GM19372 (cell line): ENCODE measurements at regions not wholly inside any gene's neighbourhood (a gene's known extent, or its start where the extent isn't known, plus 50 kb on each side); places are given as distances from the start of the nearest gene placed in this dataset.

Source experiments
- ATAC-seq: cut with Tn5 transposase; IDR thresholded peaks from one replicate; pipeline ENCODE4 v1.9.1; 2021; ENCODE audit warnings: mild to moderate bottlenecking, low read depth, moderate library complexity; ENCODE audit not compliant: unreplicated experiment

- no peak for ATAC-seq
These were observed 1371.2 kb downstream of the BRD1 start for GRCh38 chr22:48456449-48456848.

- no peak for ATAC-seq
These were observed 1373.8 kb downstream of the BRD1 start for GRCh38 chr22:48453751-48454485.

- no peak for ATAC-seq
These were observed 1374.5 kb downstream of the BRD1 start for GRCh38 chr22:48453171-48453570.

- ATAC-seq = no peak
These were observed 1374.9 kb downstream of the BRD1 start for GRCh38 chr22:48452766-48453165.

GRCh38 chr22:48451891-48452290 lies 1375.8 kb downstream of the BRD1 start:
- no peak for ATAC-seq

DNA sequence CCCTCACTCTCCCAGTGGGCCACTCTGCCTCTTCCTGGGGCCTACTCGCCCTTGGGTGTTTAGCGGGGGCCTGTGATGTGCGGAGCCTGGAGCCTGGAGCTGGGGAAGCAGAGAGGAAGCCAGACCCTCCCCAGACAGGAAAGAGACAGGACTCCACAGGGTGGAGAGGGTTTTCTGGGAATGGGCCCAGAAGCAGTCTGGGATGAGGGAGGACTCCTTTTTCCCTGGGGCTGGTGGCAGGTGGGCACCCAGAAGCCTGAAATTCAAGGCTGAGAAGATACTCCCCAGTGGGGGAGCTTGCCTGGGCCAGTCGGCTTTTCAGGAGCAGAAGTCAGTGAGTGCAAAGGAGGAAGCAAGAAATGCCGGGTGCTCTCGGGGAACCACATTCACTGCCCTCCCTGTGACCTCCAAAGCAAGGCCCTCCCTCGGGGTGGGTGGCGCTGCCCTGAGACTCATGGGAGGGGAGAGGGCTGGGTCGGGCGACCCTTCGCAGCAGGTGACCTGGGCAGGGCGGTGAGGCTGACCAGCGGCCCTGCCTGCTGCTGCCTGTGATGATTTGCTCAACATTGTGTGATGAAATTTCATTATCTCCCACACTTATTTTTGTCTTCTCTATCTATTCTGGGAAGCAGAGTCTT lies 1377.4 kb downstream of the BRD1 start:
- no peak for ATAC-seq

DNA sequence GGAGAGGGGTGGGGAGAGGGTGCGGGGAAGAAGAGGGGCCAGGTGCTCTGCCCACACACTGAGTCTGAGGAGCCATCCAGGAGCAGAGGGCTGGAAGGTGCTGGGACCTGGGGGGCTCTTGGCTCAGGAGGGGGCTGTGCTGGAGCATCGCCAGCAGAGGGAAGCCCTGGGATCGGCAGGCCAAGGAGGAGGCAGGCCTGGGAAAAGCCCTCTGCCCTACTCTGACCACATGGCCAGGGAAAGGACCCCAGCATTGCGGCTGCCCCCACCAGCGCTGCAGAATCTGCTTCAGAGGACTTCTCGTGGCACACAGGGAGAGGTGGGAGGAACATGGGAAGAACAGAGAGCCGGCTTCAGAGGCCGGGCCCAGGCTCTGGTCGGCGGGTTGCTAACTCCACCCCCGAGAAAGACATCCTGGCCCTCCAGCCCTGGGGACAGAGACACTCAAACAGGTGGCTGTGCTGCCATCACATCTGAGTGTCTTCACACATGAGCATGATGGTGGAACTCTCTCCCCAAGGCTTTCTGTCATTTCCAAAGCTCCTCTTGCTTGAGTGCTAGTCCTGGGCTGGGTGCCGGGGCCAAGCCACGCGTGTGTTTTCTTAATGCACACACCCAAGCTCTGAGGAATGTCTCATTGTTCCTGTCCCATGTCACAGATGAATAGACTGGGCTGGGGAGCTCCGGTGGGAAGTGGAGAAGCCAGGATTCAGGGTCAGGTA lies 1378.0 kb downstream of the BRD1 start:
- ATAC-seq = no peak

DNA sequence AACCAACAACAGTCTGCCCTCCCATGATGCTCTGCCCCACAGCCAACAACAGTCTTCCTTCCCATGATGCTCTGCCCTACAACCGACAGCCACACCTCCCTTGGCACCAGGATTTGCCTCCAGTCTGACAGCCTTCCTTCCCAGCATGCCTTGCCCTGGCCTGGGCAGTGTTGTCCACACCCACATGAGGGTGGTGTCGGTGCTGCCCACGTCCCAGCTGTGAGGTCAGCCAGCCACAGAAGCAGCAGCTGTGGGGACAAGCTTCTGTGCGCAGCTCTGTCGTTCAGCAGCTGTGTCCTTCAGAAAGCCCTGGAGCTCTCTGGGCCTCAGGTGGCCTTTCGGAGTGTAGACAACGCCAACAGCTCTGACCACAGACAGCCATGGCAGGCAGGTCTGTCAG lies 1378.9 kb downstream of the BRD1 start:
- no peak for ATAC-seq

DNA sequence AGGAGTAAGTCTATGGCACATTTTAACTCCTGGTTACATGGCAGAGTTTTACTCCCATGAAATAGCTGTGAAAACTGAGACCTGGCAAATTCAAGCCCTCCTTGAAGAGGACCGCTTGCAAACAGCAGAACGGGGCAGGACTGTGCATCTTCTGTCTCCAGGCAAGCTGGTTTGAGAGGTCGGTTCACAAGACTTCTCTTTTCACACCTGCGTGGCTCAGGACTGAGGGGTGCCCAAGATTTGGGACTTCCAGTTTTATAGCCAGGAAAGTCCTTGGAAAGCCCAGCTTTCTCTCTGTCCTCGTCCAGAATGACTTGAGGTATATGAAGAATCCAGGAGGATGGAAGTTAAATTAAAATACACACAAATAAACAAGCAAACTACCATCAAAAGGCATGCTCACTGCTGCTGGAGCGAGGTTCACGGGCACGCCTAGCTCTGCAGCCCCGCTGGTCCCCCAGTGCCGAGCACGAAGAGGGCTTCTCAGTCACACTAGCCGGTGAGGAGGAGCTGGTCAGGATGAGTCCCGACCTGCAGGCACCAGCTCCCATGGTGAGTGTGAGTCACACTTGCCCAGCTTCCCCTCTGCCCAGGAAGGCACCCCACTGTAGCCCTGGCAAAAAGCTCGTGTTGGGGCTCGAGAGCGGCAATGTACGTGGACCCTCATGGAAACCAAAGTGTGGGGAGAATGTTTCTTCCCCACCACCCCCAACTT lies 1382.4 kb downstream of the BRD1 start:
- ATAC-seq = no peak

DNA sequence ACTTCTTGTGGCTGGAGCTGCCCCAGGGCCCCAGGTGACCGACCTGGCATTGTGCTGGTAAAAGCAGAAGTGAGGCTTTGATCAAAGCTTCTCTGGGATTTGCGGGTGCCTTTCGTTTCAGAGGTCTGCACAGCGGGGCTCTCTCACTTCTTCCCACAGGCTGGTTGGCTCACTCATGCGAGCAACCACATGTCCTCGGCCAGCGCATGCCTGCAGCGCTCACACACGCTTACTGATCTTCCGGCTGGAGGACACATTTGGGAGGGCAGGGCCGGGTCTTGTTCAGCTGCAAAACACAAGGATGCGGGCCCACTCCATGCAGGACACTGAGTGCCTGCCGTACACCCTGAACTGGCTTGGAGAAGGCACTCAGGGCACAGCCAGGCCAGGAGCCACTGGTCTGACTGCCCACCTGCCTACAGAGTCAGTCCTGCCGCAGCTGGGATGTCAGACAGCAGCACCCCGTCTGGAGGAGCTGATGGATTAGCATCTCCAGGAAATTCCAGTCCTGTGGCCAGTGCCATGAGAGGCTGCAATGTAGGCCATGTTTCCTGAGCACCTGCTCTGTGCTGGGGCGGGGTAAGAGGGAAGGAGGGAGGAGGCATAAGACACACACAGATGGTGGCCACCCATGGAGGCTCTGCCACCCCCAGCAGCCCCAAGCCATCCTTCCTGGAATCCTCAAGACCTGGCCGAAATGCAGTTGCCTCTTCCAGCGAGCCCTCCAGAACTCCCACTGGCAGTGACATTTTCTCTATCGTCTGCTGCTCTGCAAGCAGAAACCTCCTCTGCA lies 1383.2 kb downstream of the BRD1 start:
- peak; percentile 68 for ATAC-seq

DNA sequence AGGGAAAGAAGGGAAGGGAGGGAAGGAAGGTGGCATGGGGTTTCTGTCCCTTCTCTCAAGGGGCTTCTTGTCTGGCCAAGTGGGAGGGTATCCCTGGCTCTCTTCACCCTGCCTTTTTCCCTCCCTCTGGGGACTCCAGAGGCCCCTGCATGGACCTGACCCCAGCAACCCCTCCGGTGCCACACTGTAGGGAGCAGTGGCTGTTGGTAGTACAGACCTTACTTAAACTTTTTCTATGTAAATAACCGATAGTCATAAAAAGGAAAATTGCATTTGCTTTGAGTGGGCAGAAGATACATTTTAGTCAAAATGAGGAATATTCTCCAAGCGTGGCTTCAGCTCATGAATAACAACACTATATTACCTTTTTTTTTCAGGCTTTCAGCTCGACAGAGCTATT lies 1384.0 kb downstream of the BRD1 start:
- no peak for ATAC-seq

DNA sequence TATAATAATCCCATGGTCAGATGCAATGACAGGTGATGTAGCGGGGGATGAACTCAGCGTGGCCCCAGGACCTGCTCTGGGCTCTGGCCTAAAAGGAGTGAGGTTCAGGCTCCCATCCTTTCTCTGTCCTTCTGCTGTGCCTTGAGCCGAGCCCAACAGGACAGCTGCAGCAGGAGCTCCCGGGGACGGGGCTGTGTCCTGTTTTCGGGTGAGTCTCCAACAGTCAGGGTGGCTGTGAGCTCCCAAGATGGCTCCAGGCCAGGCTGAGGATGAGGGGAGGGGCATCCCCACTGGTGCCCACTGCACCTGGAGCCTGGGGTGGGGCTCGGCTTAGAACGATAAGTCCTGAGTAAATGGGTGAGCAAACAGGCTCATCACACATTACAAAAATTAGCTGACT lies 1385.0 kb downstream of the BRD1 start:
- ATAC-seq = no peak

DNA sequence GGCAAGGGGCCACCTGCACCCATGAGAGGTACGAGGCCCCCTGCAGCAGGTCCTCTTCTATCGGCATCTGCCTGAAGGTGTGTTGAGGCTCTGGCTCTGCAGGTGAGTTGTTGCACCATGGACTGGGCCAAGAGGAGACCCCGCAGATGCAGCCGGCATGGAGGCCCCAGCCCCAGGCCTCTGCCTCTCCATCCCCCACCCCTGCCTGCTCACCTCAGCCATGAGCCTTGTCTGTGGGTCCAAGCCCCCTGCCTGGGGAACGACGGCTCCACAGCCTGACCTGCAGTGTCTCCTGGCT lies 1386.2 kb downstream of the BRD1 start:
- no peak for ATAC-seq

GRCh38 chr22:48440673-48441552 lies 1386.8 kb downstream of the BRD1 start:
- ATAC-seq = no peak

DNA sequence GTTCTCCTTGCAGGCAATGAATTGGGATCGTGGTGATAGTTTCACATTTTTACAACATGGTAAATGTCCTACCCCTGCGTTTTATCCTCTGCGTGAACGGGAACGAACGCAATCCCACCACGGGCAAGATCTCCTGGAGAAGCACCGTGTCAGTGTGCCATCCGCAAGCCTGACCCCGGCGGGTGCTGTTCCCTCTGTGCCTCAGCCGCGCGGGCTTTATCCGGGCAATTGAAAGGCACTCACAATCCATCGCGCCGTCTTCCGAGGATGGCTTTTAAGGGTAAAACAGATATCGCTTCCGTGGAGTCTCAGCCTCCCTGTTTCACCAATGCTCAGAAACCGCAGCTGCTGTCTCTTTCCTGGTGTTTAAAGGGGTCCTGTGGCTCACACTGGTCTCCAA lies 1387.5 kb downstream of the BRD1 start:
- no peak for ATAC-seq

- ATAC-seq = no peak
These were observed 1388.0 kb downstream of the BRD1 start for GRCh38 chr22:48439560-48440135.

GRCh38 chr22:48438800-48439559 lies 1388.7 kb downstream of the BRD1 start:
- no peak for ATAC-seq

DNA sequence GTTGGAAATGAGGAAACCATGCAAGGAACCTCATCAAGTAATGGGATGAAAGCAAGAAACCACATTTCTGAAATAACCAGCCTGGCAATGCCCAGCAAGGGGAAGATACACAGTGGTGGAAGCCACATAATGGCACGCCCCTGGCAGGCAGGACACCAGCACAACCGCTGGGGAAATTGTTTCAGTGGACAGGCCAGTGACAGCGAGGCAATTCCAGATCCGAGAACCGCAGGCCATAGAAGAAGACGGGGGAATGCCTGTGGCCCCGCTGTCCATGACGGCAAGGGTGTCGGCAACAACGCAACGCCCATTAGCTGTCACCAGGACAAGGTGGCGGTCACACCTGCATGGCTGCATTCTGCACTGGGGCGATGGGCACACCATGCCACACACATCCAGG lies 1389.6 kb downstream of the BRD1 start:
- ATAC-seq = no peak
